ENCODE measurements at regions not wholly inside any gene's neighbourhood (a gene's known extent, or its start where the extent isn't known, plus 50 kb on each side); places are given as distances from the start of the nearest gene placed in this dataset.

- H3K36me3 ChIP-seq (ENCODE audit: control insufficient read depth in 2 of 3, insufficient read depth in 3 of 3, low read length in 3 of 3): no peaks in the 10 kb centered on the region
- Mint-ChIP-seq H3K4me1 (no peaks in the 10 kb centered on the region), H3K36me3 (no peaks in the 10 kb centered on the region), H3K9me3 (no peaks in the 10 kb centered on the region), H3K27ac (no peak overlapping the region), H3K27me3 (no peaks in the 10 kb centered on the region), H3K4me3 (no peak overlapping the region)
- no peak overlapping the region for H3K4me3 ChIP-seq (ENCODE audit: low read length)
- DNase-seq: no peak
- ATAC-seq: no peak
- no peak overlapping the region for H3K27ac ChIP-seq (ENCODE audit: low read depth, low read length)
- no peaks in the 10 kb centered on the region for H3K4me1 ChIP-seq (ENCODE audit: control insufficient read depth in 2 of 2, insufficient read depth in 2 of 2, low read length in 2 of 2)
- H3K27me3 ChIP-seq (ENCODE audit: control insufficient read depth in 2 of 2, insufficient read depth in 2 of 2, low read length in 2 of 2): no peaks in the 10 kb centered on the region
- ChIA-PET CTCF (no interaction called here), POLR2A (no interaction called here)
- intact Hi-C loops (cut with micrococcal nuclease): no loop called here
- H3K9me3 ChIP-seq (ENCODE audit: control insufficient read depth in 2 of 3, low read length in 3 of 3): no peaks in the 10 kb centered on the region
Measured at GRCh38 chr6:95249661-95250060, 327.7 kb upstream of the MANEA start.

DNA sequence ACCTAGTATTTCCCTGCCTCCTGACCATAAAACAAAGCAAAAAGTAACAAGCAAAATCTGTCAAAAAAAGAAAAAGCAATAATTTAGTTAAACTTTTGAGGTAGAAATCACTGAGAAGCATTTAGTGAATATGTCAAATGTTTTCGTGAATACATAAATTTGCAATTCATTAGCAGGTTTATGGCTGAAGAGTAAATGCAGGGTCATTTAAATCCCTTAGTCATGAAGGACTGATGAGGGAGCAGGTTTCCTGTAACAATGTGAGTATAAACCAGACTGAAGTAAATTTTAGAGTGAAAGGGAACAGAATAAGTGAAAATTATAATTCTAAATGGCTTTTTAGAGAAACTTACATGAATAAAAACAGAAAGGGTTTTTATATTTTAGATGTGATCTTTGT is 313.5 kb upstream of the MANEA start:
- ATAC-seq: no peak
- CTCF ChIA-PET: no interaction called here
- Histone ChIP-seq H3K4me1 (ENCODE audit: control insufficient read depth in 2 of 2, insufficient read depth in 2 of 2, low read length in 2 of 2) (no peaks in the 10 kb centered on the region), H3K27ac (ENCODE audit: low read depth, low read length) (no peak overlapping the region), H3K27me3 (ENCODE audit: control insufficient read depth in 2 of 2, insufficient read depth in 2 of 2, low read length in 2 of 2) (no peaks in the 10 kb centered on the region), H3K36me3 (ENCODE audit: control insufficient read depth in 2 of 3, insufficient read depth in 3 of 3, low read length in 3 of 3) (no peaks in the 10 kb centered on the region), H3K4me3 (ENCODE audit: low read length) (no peak overlapping the region), H3K9me3 (ENCODE audit: control insufficient read depth in 2 of 3, low read length in 3 of 3) (no peaks in the 10 kb centered on the region)
- peaks cover 0 to 1% (median 0%) of the 10 kb centered on the region in 7 donors for H3K4me1 Mint-ChIP-seq
- no peak for DNase-seq
- POLR2A ChIA-PET: no interaction called here
- no peak overlapping the region for H3K27ac Mint-ChIP-seq
- H3K9me3 Mint-ChIP-seq: peaks cover 0 to 5% (median 0%) of the 10 kb centered on the region in 11 donors
- no peaks in the 10 kb centered on the region for H3K36me3 Mint-ChIP-seq
- no peak overlapping the region for H3K4me3 Mint-ChIP-seq
- intact Hi-C loops (cut with micrococcal nuclease): no loop called here
- peaks cover 0 to 3% (median 0%) of the 10 kb centered on the region in 5 donors for H3K27me3 Mint-ChIP-seq

DNA sequence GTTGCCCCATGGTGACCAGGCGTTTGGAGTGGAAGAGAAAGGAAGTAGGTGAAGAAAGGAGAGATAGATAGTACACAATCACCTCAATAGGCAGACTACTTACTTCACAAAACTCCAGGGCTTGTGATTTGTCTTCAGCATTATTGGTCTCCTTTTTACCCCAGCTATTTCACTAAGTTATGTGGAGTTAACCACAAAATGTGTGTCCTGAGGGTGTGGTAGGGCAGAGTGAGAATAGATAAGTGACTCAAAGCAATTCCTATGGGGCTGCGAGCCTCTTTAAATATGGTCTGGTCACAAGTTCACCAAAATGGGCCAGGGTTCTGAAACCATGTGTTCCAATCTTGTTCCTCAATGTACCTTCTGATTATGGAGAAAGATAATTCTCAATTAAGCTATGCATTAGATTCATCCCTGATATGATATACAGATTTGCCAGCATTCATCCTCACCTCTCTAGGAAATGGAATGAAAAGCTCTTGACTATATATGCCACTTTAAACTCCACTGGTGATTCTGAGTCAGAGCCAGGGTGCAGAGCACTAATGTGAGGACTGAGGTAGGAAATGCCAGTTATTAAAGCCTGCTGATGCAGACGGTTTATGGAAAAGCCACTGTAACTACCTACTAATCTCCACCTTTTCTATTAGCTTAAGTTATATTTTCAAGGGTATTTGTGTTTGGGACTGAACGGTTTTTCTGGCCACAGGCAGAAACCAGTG is 310.6 kb upstream of the MANEA start:
- intact Hi-C loops (cut with micrococcal nuclease): no loop called here
- ATAC-seq (no peak), DNase-seq (no peak)
- Histone ChIP-seq H3K27me3 (ENCODE audit: control insufficient read depth in 2 of 2, insufficient read depth in 2 of 2, low read length in 2 of 2) (no peaks in the 10 kb centered on the region), H3K4me1 (ENCODE audit: control insufficient read depth in 2 of 2, insufficient read depth in 2 of 2, low read length in 2 of 2) (no peaks in the 10 kb centered on the region), H3K4me3 (ENCODE audit: low read length) (no peak overlapping the region), H3K9me3 (ENCODE audit: control insufficient read depth in 2 of 3, low read length in 3 of 3) (no peaks in the 10 kb centered on the region), H3K27ac (ENCODE audit: low read depth, low read length) (no peak overlapping the region), H3K36me3 (ENCODE audit: control insufficient read depth in 2 of 3, insufficient read depth in 3 of 3, low read length in 3 of 3) (no peaks in the 10 kb centered on the region)
- peaks cover 0 to 1% (median 0%) of the 10 kb centered on the region in 7 donors for H3K4me1 Mint-ChIP-seq
- H3K4me3 Mint-ChIP-seq: no peak overlapping the region
- ChIA-PET POLR2A (no interaction called here), CTCF (no interaction called here)
- peaks cover 0 to 3% (median 0%) of the 10 kb centered on the region in 5 donors for H3K27me3 Mint-ChIP-seq
- peaks cover 0 to 3% (median 0%) of the 10 kb centered on the region in 11 donors for H3K9me3 Mint-ChIP-seq
- H3K27ac Mint-ChIP-seq: no peak overlapping the region
- no peaks in the 10 kb centered on the region for H3K36me3 Mint-ChIP-seq

DNA sequence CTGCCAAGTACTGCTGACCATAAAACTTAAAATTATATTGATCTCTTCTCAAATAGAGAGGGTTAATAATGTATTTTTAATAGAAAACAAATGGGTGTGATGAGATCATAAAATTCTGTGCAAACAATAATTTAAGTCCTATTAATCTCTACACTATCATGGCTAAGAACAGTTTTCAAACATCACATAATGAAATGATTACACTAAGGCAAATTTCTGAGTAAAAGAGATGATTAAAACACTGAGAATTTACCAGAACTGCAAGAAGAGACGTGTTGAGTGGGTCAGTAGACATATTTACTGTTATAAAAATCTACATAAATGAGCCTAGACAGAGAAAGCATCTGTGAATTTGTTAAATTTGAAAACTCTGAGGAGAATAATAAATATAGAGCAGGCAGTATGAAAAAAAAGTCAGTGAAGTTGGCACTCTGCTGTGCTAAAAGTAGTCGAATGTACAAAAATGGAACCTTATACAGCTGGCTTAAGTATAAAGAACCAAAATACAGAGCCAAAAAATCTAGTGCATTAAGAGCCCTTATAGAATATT is 302.6 kb upstream of the MANEA start:
- Mint-ChIP-seq H3K4me3 (no peak overlapping the region), H3K27me3 (no peaks in the 10 kb centered on the region), H3K27ac (no peak overlapping the region), H3K9me3 (peaks cover 0 to 14% (median 0%) of the 10 kb centered on the region in 11 donors), H3K4me1 (no peaks in the 10 kb centered on the region), H3K36me3 (no peaks in the 10 kb centered on the region)
- Histone ChIP-seq H3K27me3 (ENCODE audit: control insufficient read depth in 2 of 2, insufficient read depth in 2 of 2, low read length in 2 of 2) (no peaks in the 10 kb centered on the region), H3K4me3 (ENCODE audit: low read length) (no peak overlapping the region), H3K9me3 (ENCODE audit: control insufficient read depth in 2 of 3, low read length in 3 of 3) (no peaks in the 10 kb centered on the region), H3K4me1 (ENCODE audit: control insufficient read depth in 2 of 2, insufficient read depth in 2 of 2, low read length in 2 of 2) (no peaks in the 10 kb centered on the region), H3K27ac (ENCODE audit: low read depth, low read length) (no peak overlapping the region), H3K36me3 (ENCODE audit: control insufficient read depth in 2 of 3, insufficient read depth in 3 of 3, low read length in 3 of 3) (no peaks in the 10 kb centered on the region)
- ChIA-PET CTCF (no interaction called here), POLR2A (no interaction called here)
- ATAC-seq (no peak), DNase-seq (no peak)
- intact Hi-C loops (cut with micrococcal nuclease): no loop called here

DNA sequence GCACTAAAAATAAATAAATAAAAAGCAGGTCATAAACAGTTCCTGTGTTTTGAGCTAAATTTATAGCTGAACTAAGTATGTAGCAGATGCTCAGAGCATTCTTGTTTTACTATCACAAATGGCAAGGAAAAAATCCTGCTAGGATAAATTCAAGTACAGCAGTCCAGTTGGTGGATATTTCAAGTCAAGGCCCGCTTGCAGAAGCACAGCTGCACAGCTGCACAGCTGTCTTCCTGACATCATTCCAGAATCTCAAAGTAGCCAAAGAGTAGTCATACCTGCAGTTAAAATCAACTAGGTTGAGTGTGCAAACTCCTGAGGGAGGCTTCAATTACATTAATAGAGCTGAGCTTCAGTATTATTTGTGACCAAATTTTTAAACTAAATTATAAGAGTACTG is 297.7 kb upstream of the MANEA start:
- ChIA-PET CTCF (interaction anchor here (0.7 kb wide), 1 partner anchor 646 kb away, joined by 3 read pairs; no protein-coding TSS in a partner anchor), POLR2A (no interaction called here)
- H3K4me1 ChIP-seq (ENCODE audit: control insufficient read depth in 2 of 2, insufficient read depth in 2 of 2, low read length in 2 of 2): no peaks in the 10 kb centered on the region
- H3K27me3 Mint-ChIP-seq: no peaks in the 10 kb centered on the region
- no peaks in the 10 kb centered on the region for H3K36me3 Mint-ChIP-seq
- intact Hi-C loops (cut with micrococcal nuclease): no loop called here
- no peaks in the 10 kb centered on the region for H3K9me3 ChIP-seq (ENCODE audit: control insufficient read depth in 2 of 3, low read length in 3 of 3)
- H3K27me3 ChIP-seq (ENCODE audit: control insufficient read depth in 2 of 2, insufficient read depth in 2 of 2, low read length in 2 of 2): no peaks in the 10 kb centered on the region
- no peaks in the 10 kb centered on the region for H3K4me1 Mint-ChIP-seq
- ATAC-seq (no peak), DNase-seq (no peak)
- peaks cover 0 to 16% (median 0%) of the 10 kb centered on the region in 11 donors for H3K9me3 Mint-ChIP-seq
- H3K27ac Mint-ChIP-seq: no peak overlapping the region
- no peak overlapping the region for H3K4me3 Mint-ChIP-seq
- no peak overlapping the region for H3K4me3 ChIP-seq (ENCODE audit: low read length)
- no peaks in the 10 kb centered on the region for H3K36me3 ChIP-seq (ENCODE audit: control insufficient read depth in 2 of 3, insufficient read depth in 3 of 3, low read length in 3 of 3)
- H3K27ac ChIP-seq (ENCODE audit: low read depth, low read length): no peak overlapping the region

DNA sequence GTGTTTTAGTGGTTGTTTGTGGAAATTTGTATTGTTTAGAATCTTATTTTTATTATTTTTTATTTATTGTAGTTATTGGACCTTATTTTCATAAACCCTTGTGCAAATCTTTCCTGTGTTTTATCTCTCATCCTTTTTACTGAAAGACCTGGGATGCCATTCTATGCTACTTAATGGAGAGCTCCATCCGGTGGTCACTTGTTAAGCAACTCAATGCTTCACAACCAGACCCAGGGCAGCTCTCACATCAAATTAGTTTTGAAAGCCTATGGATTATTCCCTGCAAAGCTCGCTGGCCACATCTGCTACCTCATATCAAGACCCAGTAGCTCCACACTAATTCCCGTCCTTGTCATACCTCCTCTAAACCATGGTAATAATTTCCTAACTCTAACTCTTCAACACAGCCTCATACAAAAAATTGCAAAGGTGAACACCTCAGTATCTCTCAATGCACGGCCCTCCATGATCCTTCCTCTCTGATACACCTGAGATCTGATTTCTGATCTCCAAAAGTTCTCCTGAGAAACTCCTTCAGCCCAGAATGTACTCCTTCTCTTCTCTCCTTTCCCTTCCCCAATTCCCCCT is 296.6 kb upstream of the MANEA start:
- H3K27ac ChIP-seq (ENCODE audit: low read depth, low read length): no peak overlapping the region
- H3K9me3 Mint-ChIP-seq: peaks cover 0 to 16% (median 0%) of the 10 kb centered on the region in 11 donors
- no peak overlapping the region for H3K4me3 Mint-ChIP-seq
- intact Hi-C loops (cut with micrococcal nuclease): no loop called here
- no peaks in the 10 kb centered on the region for H3K36me3 ChIP-seq (ENCODE audit: control insufficient read depth in 2 of 3, insufficient read depth in 3 of 3, low read length in 3 of 3)
- DNase-seq (no peak), ATAC-seq (no peak)
- H3K4me3 ChIP-seq (ENCODE audit: low read length): no peak overlapping the region
- H3K4me1 ChIP-seq (ENCODE audit: control insufficient read depth in 2 of 2, insufficient read depth in 2 of 2, low read length in 2 of 2): no peaks in the 10 kb centered on the region
- no peaks in the 10 kb centered on the region for H3K36me3 Mint-ChIP-seq
- H3K27ac Mint-ChIP-seq: no peak overlapping the region
- CTCF ChIA-PET: no interaction called here
- H3K9me3 ChIP-seq (ENCODE audit: control insufficient read depth in 2 of 3, low read length in 3 of 3): no peaks in the 10 kb centered on the region
- H3K27me3 ChIP-seq (ENCODE audit: control insufficient read depth in 2 of 2, insufficient read depth in 2 of 2, low read length in 2 of 2): no peaks in the 10 kb centered on the region
- no peaks in the 10 kb centered on the region for H3K27me3 Mint-ChIP-seq
- no peaks in the 10 kb centered on the region for H3K4me1 Mint-ChIP-seq
- POLR2A ChIA-PET: no interaction called here

DNA sequence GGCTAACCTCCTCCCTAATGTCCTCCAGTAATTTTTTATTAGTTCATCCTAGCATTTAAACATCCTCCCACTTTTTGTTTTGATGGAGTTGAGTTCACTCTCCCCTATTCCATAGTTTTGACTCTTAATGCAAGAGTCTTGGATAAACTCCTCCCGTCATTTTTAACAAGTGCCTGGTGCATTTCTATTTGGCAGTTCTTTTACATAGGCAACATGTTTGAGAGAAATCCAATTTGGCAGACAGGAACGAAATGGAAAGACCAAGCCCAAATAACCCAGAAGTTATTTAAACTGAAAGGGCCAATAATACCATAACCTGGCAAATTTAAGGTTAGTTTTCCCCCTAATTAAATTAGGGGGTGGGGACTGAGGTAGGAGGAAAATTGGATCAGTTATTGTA is 291.5 kb upstream of the MANEA start:
- H3K27me3 Mint-ChIP-seq: no peaks in the 10 kb centered on the region
- no peaks in the 10 kb centered on the region for H3K4me1 ChIP-seq (ENCODE audit: control insufficient read depth in 2 of 2, insufficient read depth in 2 of 2, low read length in 2 of 2)
- ChIA-PET CTCF (no interaction called here), POLR2A (no interaction called here)
- no peak overlapping the region for H3K4me3 ChIP-seq (ENCODE audit: low read length)
- DNase-seq (no peak), ATAC-seq (no peak)
- H3K36me3 Mint-ChIP-seq: no peaks in the 10 kb centered on the region
- H3K27ac ChIP-seq (ENCODE audit: low read depth, low read length): no peak overlapping the region
- H3K4me3 Mint-ChIP-seq: no peak overlapping the region
- no peak overlapping the region for H3K27ac Mint-ChIP-seq
- H3K36me3 ChIP-seq (ENCODE audit: control insufficient read depth in 2 of 3, insufficient read depth in 3 of 3, low read length in 3 of 3): no peaks in the 10 kb centered on the region
- no peaks in the 10 kb centered on the region for H3K4me1 Mint-ChIP-seq
- intact Hi-C loops (cut with micrococcal nuclease): no loop called here
- H3K9me3 ChIP-seq (ENCODE audit: control insufficient read depth in 2 of 3, low read length in 3 of 3): no peaks in the 10 kb centered on the region
- H3K9me3 Mint-ChIP-seq: peaks cover 0 to 9% (median 0%) of the 10 kb centered on the region in 11 donors
- no peaks in the 10 kb centered on the region for H3K27me3 ChIP-seq (ENCODE audit: control insufficient read depth in 2 of 2, insufficient read depth in 2 of 2, low read length in 2 of 2)

All from naive thymus-derived CD4-positive, alpha-beta T cell (primary cell).